Glutamatergic neuron (in vitro differentiated cells): ENCODE measurements at regions not wholly inside any gene's neighbourhood (a gene's known extent, or its start where the extent isn't known, plus 50 kb on each side); places are given as distances from the start of the nearest gene placed in this dataset.

Experiments
- DNase-seq: peaks from one replicate; pipeline ENCODE4 v3.0.0; 2022
- H3K27ac Mint-ChIP-seq: one replicate; pipeline ENCODE4 v1.8.0; 2020; ENCODE audit warnings: mild to moderate bottlenecking, mixed read lengths, inconsistent platforms; ENCODE audit not compliant: unreplicated experiment
- H3K27me3 Mint-ChIP-seq: one replicate; pipeline ENCODE4 v1.8.0; 2020; ENCODE audit warnings: mild to moderate bottlenecking, moderate library complexity, mixed read lengths, inconsistent platforms; ENCODE audit not compliant: unreplicated experiment
- H3K36me3 Mint-ChIP-seq: one replicate; pipeline ENCODE4 v1.8.0; 2020; ENCODE audit warnings: mild to moderate bottlenecking, mixed read lengths, inconsistent platforms; ENCODE audit not compliant: unreplicated experiment
- H3K4me1 Mint-ChIP-seq: one replicate; pipeline ENCODE4 v1.8.0; 2020; ENCODE audit warnings: mild to moderate bottlenecking, low read depth, mixed read lengths, inconsistent platforms; ENCODE audit not compliant: unreplicated experiment
- H3K4me3 Mint-ChIP-seq: one replicate; pipeline ENCODE4 v1.8.0; 2020; ENCODE audit warnings: mild to moderate bottlenecking, mixed read lengths, inconsistent platforms; ENCODE audit not compliant: unreplicated experiment
- H3K9me3 Mint-ChIP-seq: one replicate; pipeline ENCODE4 v1.8.0; 2020; ENCODE audit warnings: mild to moderate bottlenecking, moderate library complexity, mixed read lengths, inconsistent platforms; ENCODE audit not compliant: unreplicated experiment
- CTCF ChIP-seq: fragments of 200-600 bp; sonication (generic); IDR thresholded peaks from one replicate; pipeline ENCODE4 v1.5.0; 2021; ENCODE audit not compliant: partially characterized antibody, unreplicated experiment

- H3K4me1 Mint-ChIP-seq, result no peaks in the 10 kb centered on the region
These were observed 124.6 kb upstream of the CYP1B1 start for GRCh38 chr2:38200598-38200997.

GRCh38 chr2:38199127-38199526 is 123.2 kb upstream of the CYP1B1 start:
- Mint-ChIP-seq H3K27ac (no peak overlapping the region), H3K27me3 (no peaks in the 10 kb centered on the region), H3K4me1 (no peaks in the 10 kb centered on the region), H3K9me3 (no peaks in the 10 kb centered on the region), H3K36me3 (no peaks in the 10 kb centered on the region), H3K4me3 (no peak overlapping the region)
- no peak for DNase-seq
- TF ChIP-seq CTCF, result no peak

More at GRCh38 chr2:38200598-38200997, 124.6 kb upstream of the CYP1B1 start:
- no peak for DNase-seq
- no peak overlapping the region for H3K4me3 Mint-ChIP-seq
- H3K9me3 Mint-ChIP-seq, result no peaks in the 10 kb centered on the region
- no peak overlapping the region for H3K27ac Mint-ChIP-seq
- no peak for TF ChIP-seq CTCF
- H3K27me3 Mint-ChIP-seq, result no peaks in the 10 kb centered on the region
- H3K36me3 Mint-ChIP-seq, result no peaks in the 10 kb centered on the region

- no peak for TF ChIP-seq CTCF
- Mint-ChIP-seq H3K27ac (no peak overlapping the region), H3K9me3 (no peaks in the 10 kb centered on the region), H3K4me3 (no peak overlapping the region), H3K27me3 (peaks cover 3% of the 10 kb centered on the region), H3K4me1 (no peaks in the 10 kb centered on the region), H3K36me3 (no peaks in the 10 kb centered on the region)
- DNase-seq, result no peak
These were observed 118.8 kb upstream of the CYP1B1 start for GRCh38 chr2:38194751-38195150.

- no peak for DNase-seq
- H3K27me3 Mint-ChIP-seq, result peaks cover 3% of the 10 kb centered on the region
- TF ChIP-seq CTCF, result no peak
- no peaks in the 10 kb centered on the region for H3K9me3 Mint-ChIP-seq
- no peak overlapping the region for H3K4me3 Mint-ChIP-seq
- H3K36me3 Mint-ChIP-seq, result no peaks in the 10 kb centered on the region
- no peaks in the 10 kb centered on the region for H3K4me1 Mint-ChIP-seq
- H3K27ac Mint-ChIP-seq, result no peak overlapping the region
These were observed 117.0 kb upstream of the CYP1B1 start for GRCh38 chr2:38192976-38193375.

- no peaks in the 10 kb centered on the region for H3K9me3 Mint-ChIP-seq
- no peaks in the 10 kb centered on the region for H3K36me3 Mint-ChIP-seq
- TF ChIP-seq CTCF, result no peak
- DNase-seq, result no peak
- peaks cover 3% of the 10 kb centered on the region for H3K27me3 Mint-ChIP-seq
- H3K27ac Mint-ChIP-seq, result no peak overlapping the region
- no peak overlapping the region for H3K4me3 Mint-ChIP-seq
- no peaks in the 10 kb centered on the region for H3K4me1 Mint-ChIP-seq
These were observed 116.1 kb upstream of the CYP1B1 start for GRCh38 chr2:38192046-38192445.
